ENCODE measurements at regions not wholly inside any gene's neighbourhood (a gene's known extent, or its start where the extent isn't known, plus 50 kb on each side); places are given as distances from the start of the nearest gene placed in this dataset.
"Not testable (repeated sequence)": the region's sequence is repeated elsewhere in the genome, so short reads cannot be mapped to it uniquely, and the experiment has no call there.

DNA sequence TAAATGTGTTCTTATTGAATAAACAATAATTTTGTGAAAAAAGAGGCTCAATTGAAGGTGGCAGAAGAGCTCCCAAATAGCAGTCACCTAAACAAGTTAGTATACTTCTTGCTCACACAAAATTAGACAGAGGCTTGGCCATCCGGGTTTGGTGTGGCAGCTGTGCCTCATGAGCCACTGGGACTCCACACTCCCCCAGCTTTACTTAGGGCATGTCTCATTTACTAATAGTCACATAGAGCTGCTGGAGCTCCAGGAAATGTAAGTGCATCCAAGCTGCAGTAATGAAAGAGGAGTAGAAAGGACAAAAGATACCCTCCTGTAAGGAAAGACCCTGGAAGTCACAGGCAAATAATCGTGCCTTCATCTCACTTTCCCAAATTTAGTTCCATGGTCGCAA is 188.8 kb downstream of the ANKRD36 start:
- not testable (repeated sequence) for H3K4me1 ChIP-seq, ATAC-seq

More for the DNA sequence above, 188.8 kb downstream of the ANKRD36 start:
- intact Hi-C loops (cut with DNase I); H3K27me3 ChIP-seq; H3K9me3 ChIP-seq; H3K4me3 ChIP-seq; H3K27ac ChIP-seq; H3K36me3 ChIP-seq; DNase-seq: not testable (repeated sequence)
- no CpG with 5 or more reads among the region's 3 CpGs for WGBS (ENCODE audit: insufficient coverage, low coverage, low lambda C conversion rate, missing lambda C conversion rate)

Small RNA genes in the stretch of these regions (small RNA-seq; reads per million reads assigned to genes)
- gene IGKV1OR2-11 (0 reads per million in 2 experiments), gene IGKV1OR2-6 (0 reads per million in 2 experiments), gene IGKV1OR2-9 (0 reads per million in 2 experiments), gene IGKV2OR2-8 (0 reads per million in 2 experiments), gene IGKV3OR2-5 (0 reads per million in 2 experiments)
